Mucosa of stomach (tissue), 1 donor: ENCODE measurements at regions not wholly inside any gene's neighbourhood (a gene's known extent, or its start where the extent isn't known, plus 50 kb on each side); places are given as distances from the start of the nearest gene placed in this dataset.
"Not testable (repeated sequence)": the region's sequence is repeated elsewhere in the genome, so short reads cannot be mapped to it uniquely, and the experiment has no call there.

Source experiments
- H3K27me3 ChIP-seq: one replicate; pipeline ENCODE4 v1.7.0; 2013; ENCODE audit warnings: mild to moderate bottlenecking, low read length; ENCODE audit not compliant: control insufficient read depth, insufficient read depth
- H3K36me3 ChIP-seq: one replicate; pipeline ENCODE4 v1.7.0; 2013; ENCODE audit warnings: low read length; ENCODE audit not compliant: control insufficient read depth, insufficient read depth
- H3K4me1 ChIP-seq: one replicate; pipeline ENCODE4 v1.7.0; 2013; ENCODE audit warnings: mild to moderate bottlenecking, low read length; ENCODE audit not compliant: control insufficient read depth, insufficient read depth
- H3K4me3 ChIP-seq: one replicate; pipeline ENCODE4 v1.7.0; 2013; ENCODE audit warnings: low read length
- H3K9ac ChIP-seq: one replicate; pipeline ENCODE4 v1.7.0; 2013; ENCODE audit warnings: mild to moderate bottlenecking, low read length, moderate library complexity
- H3K9me3 ChIP-seq: one replicate; pipeline ENCODE4 v1.7.0; 2013; ENCODE audit warnings: mild to moderate bottlenecking, low read length, moderate library complexity; ENCODE audit not compliant: control insufficient read depth
- donor health status: Pancreatic carcinoma.

- H3K9ac ChIP-seq, result no peak overlapping the region
- no peak overlapping the region for H3K4me3 ChIP-seq
- H3K4me1 ChIP-seq, result no peaks in the 10 kb centered on the region
- no peaks in the 10 kb centered on the region for H3K9me3 ChIP-seq
- no peaks in the 10 kb centered on the region for H3K36me3 ChIP-seq
- H3K27me3 ChIP-seq, result peaks cover 6% of the 10 kb centered on the region
Measured at GRCh38 chr6:168239044-168239773, 80.4 kb downstream of the DACT2 start.

GRCh38 chr6:168238159-168238909 is 81.2 kb downstream of the DACT2 start:
- Histone ChIP-seq H3K9ac (no peak overlapping the region), H3K4me1 (no peaks in the 10 kb centered on the region), H3K4me3 (no peak overlapping the region)

GRCh38 chr6:168233875-168234213 is 85.7 kb downstream of the DACT2 start:
- H3K4me3 ChIP-seq, H3K36me3 ChIP-seq, H3K9ac ChIP-seq, H3K27me3 ChIP-seq, H3K9me3 ChIP-seq, H3K4me1 ChIP-seq: not testable (repeated sequence)

More at GRCh38 chr6:168238159-168238909, 81.2 kb downstream of the DACT2 start:
- H3K36me3 ChIP-seq, result no peaks in the 10 kb centered on the region
- H3K27me3 ChIP-seq, result peaks cover 6% of the 10 kb centered on the region
- H3K9me3 ChIP-seq, result no peaks in the 10 kb centered on the region

- no peaks in the 10 kb centered on the region for H3K4me1 ChIP-seq
- peaks cover 5% of the 10 kb centered on the region for H3K27me3 ChIP-seq
- no peak overlapping the region for H3K9ac ChIP-seq
- H3K9me3 ChIP-seq, result no peaks in the 10 kb centered on the region
- no peak overlapping the region for H3K4me3 ChIP-seq
- H3K36me3 ChIP-seq, result no peaks in the 10 kb centered on the region
Measured at GRCh38 chr6:168232989-168233874, 86.3 kb downstream of the DACT2 start.

GRCh38 chr6:168232528-168232927 is 87.0 kb downstream of the DACT2 start:
- no peaks in the 10 kb centered on the region for H3K36me3 ChIP-seq
- H3K9ac ChIP-seq, result no peak overlapping the region
- H3K4me3 ChIP-seq, result no peak overlapping the region
- H3K9me3 ChIP-seq, result no peaks in the 10 kb centered on the region
- no peaks in the 10 kb centered on the region for H3K4me1 ChIP-seq
- peaks cover 5% of the 10 kb centered on the region for H3K27me3 ChIP-seq

GRCh38 chr6:168232062-168232461 is 87.5 kb downstream of the DACT2 start:
- no peak overlapping the region for H3K9ac ChIP-seq
- no peak overlapping the region for H3K4me3 ChIP-seq
- H3K9me3 ChIP-seq, result no peaks in the 10 kb centered on the region
- H3K27me3 ChIP-seq, result peaks cover 5% of the 10 kb centered on the region
- no peaks in the 10 kb centered on the region for H3K36me3 ChIP-seq
- H3K4me1 ChIP-seq, result no peaks in the 10 kb centered on the region

GRCh38 chr6:168231393-168231957 is 88.1 kb downstream of the DACT2 start:
- no peak overlapping the region for H3K4me3 ChIP-seq
- H3K9me3 ChIP-seq, result no peaks in the 10 kb centered on the region
- peaks cover 5% of the 10 kb centered on the region for H3K27me3 ChIP-seq
- H3K36me3 ChIP-seq, result no peaks in the 10 kb centered on the region
- no peak overlapping the region for H3K9ac ChIP-seq
- no peaks in the 10 kb centered on the region for H3K4me1 ChIP-seq

- H3K9ac ChIP-seq, result no peak overlapping the region
- H3K4me3 ChIP-seq, result no peak overlapping the region
- H3K4me1 ChIP-seq, result no peaks in the 10 kb centered on the region
- no peaks in the 10 kb centered on the region for H3K9me3 ChIP-seq
- peaks cover 8% of the 10 kb centered on the region for H3K27me3 ChIP-seq
- H3K36me3 ChIP-seq, result no peaks in the 10 kb centered on the region
Measured at GRCh38 chr6:168229368-168229752, 90.2 kb downstream of the DACT2 start.

GRCh38 chr6:168228676-168229367 is 90.8 kb downstream of the DACT2 start:
- no peaks in the 10 kb centered on the region for H3K4me1 ChIP-seq
- H3K9me3 ChIP-seq, result no peaks in the 10 kb centered on the region
- peaks cover 8% of the 10 kb centered on the region for H3K27me3 ChIP-seq
- no peak overlapping the region for H3K4me3 ChIP-seq
- H3K9ac ChIP-seq, result no peak overlapping the region
- H3K36me3 ChIP-seq, result no peaks in the 10 kb centered on the region

- no peaks in the 10 kb centered on the region for H3K36me3 ChIP-seq
- no peaks in the 10 kb centered on the region for H3K9me3 ChIP-seq
- H3K27me3 ChIP-seq, result peaks cover 8% of the 10 kb centered on the region
Measured at GRCh38 chr6:168227840-168228239, 91.7 kb downstream of the DACT2 start.

GRCh38 chr6:168226902-168227318 is 92.7 kb downstream of the DACT2 start:
- Histone ChIP-seq H3K27me3 (peaks cover 8% of the 10 kb centered on the region), H3K4me1 (no peaks in the 10 kb centered on the region), H3K36me3 (no peaks in the 10 kb centered on the region), H3K4me3 (no peak overlapping the region), H3K9me3 (no peaks in the 10 kb centered on the region), H3K9ac (no peak overlapping the region)

More at GRCh38 chr6:168227840-168228239, 91.7 kb downstream of the DACT2 start:
- Histone ChIP-seq H3K9ac (no peak overlapping the region), H3K4me1 (no peaks in the 10 kb centered on the region), H3K4me3 (no peak overlapping the region)
